Tibial nerve (tissue), 4 donors: ENCODE measurements at regions not wholly inside any gene's neighbourhood (a gene's known extent, or its start where the extent isn't known, plus 50 kb on each side); places are given as distances from the start of the nearest gene placed in this dataset.

Experiments
- CTCF ChIP-seq, 5 experiments: fragments of 200-600 bp in 3 of 5; fragments of 450-650 bp in 2 of 5; sonication (generic) in 3 of 5; IDR thresholded peaks; one replicate each; pipeline ENCODE4 v1.5.1; 2016 to 2019; ENCODE audit warnings: antibody characterized with exemption in 5 of 5, mild to moderate bottlenecking in 3 of 5, moderate library complexity in 2 of 5
- EP300 ChIP-seq, 2 donors: sonication (generic); formaldehyde crosslinking; IDR thresholded peaks; one replicate each; pipeline ENCODE4 v1.6.1; 2017; ENCODE audit warnings: antibody characterized with exemption in 2 of 2, mild to moderate bottlenecking in 1 of 2
- POLR2A ChIP-seq, 2 donors: fragments of 450-650 bp; IDR thresholded peaks; one replicate each; pipeline ENCODE4 v1.6.1; 2017; ENCODE audit warnings: antibody characterized with exemption in 2 of 2, mild to moderate bottlenecking in 2 of 2, moderate library complexity in 2 of 2

- TF ChIP-seq CTCF (IDR thresholded peaks at IDR 0.05) = no peak
- TF ChIP-seq POLR2A (IDR thresholded peaks at IDR 0.05) = no peak
- TF ChIP-seq EP300 (IDR thresholded peaks at IDR 0.05) = no peak
Observed at GRCh38 chr3:18090377-18090776, 334.8 kb downstream of the SATB1 start.
